ENCODE measurements at regions not wholly inside any gene's neighbourhood (a gene's known extent, or its start where the extent isn't known, plus 50 kb on each side); places are given as distances from the start of the nearest gene placed in this dataset.

- TF ChIP-seq HDAC2 (IDR thresholded peaks at IDR 0.05) (no peak), JUN (IDR thresholded peaks at IDR 0.05) (no peak), CTCF (IDR thresholded peaks at IDR 0.05) (no peak), POLR2A (IDR thresholded peaks at IDR 0.05; ENCODE audit: low read length) (no peak), SMC3 (IDR thresholded peaks at IDR 0.05) (no peak), MAX (IDR thresholded peaks at IDR 0.05) (no peak), RARB (CRISPR knock-in tag; IDR thresholded peaks at IDR 0.05) (no peak)
Measured at GRCh38 chr5:119948162-119948561, 318.8 kb downstream of the FAM170A start.

Data from A549 (cell line).